ENCODE measurements at regions not wholly inside any gene's neighbourhood (a gene's known extent, or its start where the extent isn't known, plus 50 kb on each side); places are given as distances from the start of the nearest gene placed in this dataset.

GRCh38 chr3:161800985-161801559, 304.5 kb downstream of the OTOL1 start:
- Histone ChIP-seq H3K36me3 (no peaks in the 10 kb centered on the region), H3K4me1 (no peaks in the 10 kb centered on the region), H3K9me3 (replicated peaks) (no peaks in the 10 kb centered on the region), H3K4me3 (no peak overlapping the region), H3K27ac (replicated peaks) (no peak overlapping the region), H3K27me3 (ENCODE audit: low read depth) (no peaks in the 10 kb centered on the region)
- no peak for DNase-seq
- no peak for TF ChIP-seq CTCF (IDR thresholded peaks at IDR 0.05; ENCODE audit: borderline replicate concordance)
- intact Hi-C loops (cut with micrococcal nuclease), result no loop called here

- no peak for DNase-seq
- Histone ChIP-seq H3K9me3 (replicated peaks) (no peaks in the 10 kb centered on the region), H3K36me3 (no peaks in the 10 kb centered on the region), H3K27ac (replicated peaks) (no peak overlapping the region), H3K4me1 (no peaks in the 10 kb centered on the region), H3K4me3 (no peak overlapping the region), H3K27me3 (ENCODE audit: low read depth) (peaks cover 5% of the 10 kb centered on the region)
- no peak for TF ChIP-seq CTCF (IDR thresholded peaks at IDR 0.05; ENCODE audit: borderline replicate concordance)
- intact Hi-C loops (cut with micrococcal nuclease), result no loop called here
These were observed 321.5 kb downstream of the OTOL1 start for GRCh38 chr3:161818106-161818505.

GRCh38 chr3:161821591-161821990, 325.0 kb downstream of the OTOL1 start:
- intact Hi-C loops (cut with micrococcal nuclease), result no loop called here
- no peaks in the 10 kb centered on the region for H3K9me3 ChIP-seq (replicated peaks)
- no peaks in the 10 kb centered on the region for H3K4me1 ChIP-seq
- no peak overlapping the region for H3K4me3 ChIP-seq
- H3K27me3 ChIP-seq (ENCODE audit: low read depth), result no peaks in the 10 kb centered on the region
- TF ChIP-seq CTCF (IDR thresholded peaks at IDR 0.05; ENCODE audit: borderline replicate concordance), result no peak
- no peak overlapping the region for H3K27ac ChIP-seq (replicated peaks)
- no peak for DNase-seq
- H3K36me3 ChIP-seq, result no peaks in the 10 kb centered on the region

DNA sequence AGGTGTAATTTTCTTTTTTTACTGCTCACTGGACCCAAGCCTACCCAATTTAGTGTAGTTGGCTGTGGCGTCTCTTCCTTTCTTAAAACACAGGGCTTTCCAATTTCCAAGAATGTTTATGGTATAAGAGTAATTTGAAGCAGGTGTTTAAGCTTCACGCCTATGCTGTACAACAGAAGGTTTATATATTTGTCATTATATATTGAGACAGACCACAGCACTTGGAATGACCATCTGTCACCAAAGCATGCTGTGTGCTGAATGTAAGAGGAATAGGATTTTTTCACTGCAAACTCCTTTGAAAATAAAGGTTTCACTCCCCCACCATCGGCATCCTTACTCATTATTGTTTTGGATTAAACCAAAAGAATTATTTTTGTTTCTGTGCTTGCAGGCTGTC, 325.7 kb downstream of the OTOL1 start:
- intact Hi-C loops (cut with micrococcal nuclease), result no loop called here
- Histone ChIP-seq H3K4me1 (no peaks in the 10 kb centered on the region), H3K4me3 (no peak overlapping the region), H3K27ac (replicated peaks) (no peak overlapping the region), H3K36me3 (no peaks in the 10 kb centered on the region), H3K27me3 (ENCODE audit: low read depth) (no peaks in the 10 kb centered on the region), H3K9me3 (replicated peaks) (no peaks in the 10 kb centered on the region)
- TF ChIP-seq CTCF (IDR thresholded peaks at IDR 0.05; ENCODE audit: borderline replicate concordance), result no peak
- DNase-seq, result no peak

DNA sequence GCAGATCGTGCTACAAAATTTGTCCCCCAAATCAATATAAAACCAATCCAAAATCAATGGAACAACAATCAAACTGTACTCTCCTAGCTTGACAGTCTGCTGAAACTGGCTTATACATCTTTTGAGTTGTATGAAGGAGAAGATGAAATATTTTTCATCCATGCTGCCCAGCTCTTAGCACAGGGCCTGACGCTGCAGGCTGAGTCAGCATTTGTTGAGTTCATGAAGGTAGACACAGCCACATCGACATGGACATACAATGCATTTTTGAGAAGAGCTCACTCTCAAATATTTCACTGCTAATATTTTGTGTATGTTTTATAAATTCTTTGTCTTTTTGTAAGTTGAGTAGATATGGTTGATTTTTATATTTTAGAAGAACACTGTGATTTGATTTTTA, 327.3 kb downstream of the OTOL1 start:
- TF ChIP-seq CTCF (IDR thresholded peaks at IDR 0.05; ENCODE audit: borderline replicate concordance), result no peak
- no peaks in the 10 kb centered on the region for H3K9me3 ChIP-seq (replicated peaks)
- intact Hi-C loops (cut with micrococcal nuclease), result no loop called here
- H3K4me1 ChIP-seq, result no peaks in the 10 kb centered on the region
- H3K36me3 ChIP-seq, result no peaks in the 10 kb centered on the region
- no peak overlapping the region for H3K4me3 ChIP-seq
- no peak for DNase-seq
- H3K27ac ChIP-seq (replicated peaks), result no peak overlapping the region
- H3K27me3 ChIP-seq (ENCODE audit: low read depth), result no peaks in the 10 kb centered on the region
